ENCODE measurements at regions not wholly inside any gene's neighbourhood (a gene's known extent, or its start where the extent isn't known, plus 50 kb on each side); places are given as distances from the start of the nearest gene placed in this dataset.

DNA sequence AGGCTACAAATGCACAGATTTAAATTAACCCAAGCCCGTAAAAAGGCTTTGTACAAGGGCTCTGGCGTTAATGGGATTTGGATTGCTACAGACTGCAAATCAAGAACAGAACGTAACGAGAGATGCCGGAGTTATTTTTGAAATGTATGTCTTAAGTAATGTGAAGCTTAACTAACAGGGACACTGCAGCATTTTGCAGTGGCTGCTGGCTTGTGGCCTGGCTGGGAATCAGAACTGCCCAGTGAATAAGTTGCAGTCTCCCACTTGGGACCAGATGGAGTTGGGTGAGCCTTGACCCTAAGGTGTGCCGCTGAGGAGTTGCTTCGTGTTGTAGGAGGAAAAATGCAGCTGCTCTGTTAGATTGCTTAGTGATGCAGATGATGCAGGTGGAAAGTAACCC lies 318.4 kb downstream of the DHX15 start:
- no peaks in the 10 kb centered on the region for H3K4me1 ChIP-seq (ENCODE audit: control insufficient read depth in 1 of 2, insufficient read depth in 2 of 2, low read length in 2 of 2)
- no peak overlapping the region for H2AFZ ChIP-seq (ENCODE audit: insufficient read depth, low read depth, low read length, poor library complexity, severe bottlenecking)
- Mint-ChIP-seq H3K27ac (no peak overlapping the region), H3K9me3 (peaks cover 0 to 3% (median 2%) of the 10 kb centered on the region in 7 donors), H3K36me3 (no peaks in the 10 kb centered on the region), H3K4me3 (no peak overlapping the region), H3K27me3 (ENCODE audit: low read depth in 3 of 3) (peaks cover 0 to 2% (median under 1%) of the 10 kb centered on the region in 3 donors), H3K4me1 (no peaks in the 10 kb centered on the region)
- DNase-seq, result no peak
- no peak overlapping the region for H3K27ac ChIP-seq (ENCODE audit: low read depth in 1 of 2, low read length in 2 of 2)
- H3K4me3 ChIP-seq (replicated peaks in 1 of 3; ENCODE audit: low read depth in 2 of 3, low read length in 3 of 3), result no peak overlapping the region
- 92% methylated on average over 6 of the region's 7 CpGs for WGBS (ENCODE audit: insufficient coverage)
- H3K79me2 ChIP-seq (ENCODE audit: insufficient read depth, low read length), result no peaks in the 10 kb centered on the region
- H3K4me2 ChIP-seq (replicated peaks; ENCODE audit: extremely low read depth, low read length, poor library complexity, severe bottlenecking), result no peak overlapping the region
- peaks cover 0 to 4% of the 10 kb centered on the region in 2 donors for H3K9me3 ChIP-seq (replicated peaks in 1 of 2; ENCODE audit: control insufficient read depth in 1 of 2, insufficient read depth in 1 of 2, low read length in 2 of 2)
- H4K20me1 ChIP-seq (ENCODE audit: insufficient read depth, low read length), result no peaks in the 10 kb centered on the region
- TF ChIP-seq, protein P1, sequence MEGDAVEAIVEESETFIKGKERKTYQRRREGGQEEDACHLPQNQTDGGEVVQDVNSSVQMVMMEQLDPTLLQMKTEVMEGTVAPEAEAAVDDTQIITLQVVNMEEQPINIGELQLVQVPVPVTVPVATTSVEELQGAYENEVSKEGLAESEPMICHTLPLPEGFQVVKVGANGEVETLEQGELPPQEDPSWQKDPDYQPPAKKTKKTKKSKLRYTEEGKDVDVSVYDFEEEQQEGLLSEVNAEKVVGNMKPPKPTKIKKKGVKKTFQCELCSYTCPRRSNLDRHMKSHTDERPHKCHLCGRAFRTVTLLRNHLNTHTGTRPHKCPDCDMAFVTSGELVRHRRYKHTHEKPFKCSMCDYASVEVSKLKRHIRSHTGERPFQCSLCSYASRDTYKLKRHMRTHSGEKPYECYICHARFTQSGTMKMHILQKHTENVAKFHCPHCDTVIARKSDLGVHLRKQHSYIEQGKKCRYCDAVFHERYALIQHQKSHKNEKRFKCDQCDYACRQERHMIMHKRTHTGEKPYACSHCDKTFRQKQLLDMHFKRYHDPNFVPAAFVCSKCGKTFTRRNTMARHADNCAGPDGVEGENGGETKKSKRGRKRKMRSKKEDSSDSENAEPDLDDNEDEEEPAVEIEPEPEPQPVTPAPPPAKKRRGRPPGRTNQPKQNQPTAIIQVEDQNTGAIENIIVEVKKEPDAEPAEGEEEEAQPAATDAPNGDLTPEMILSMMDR (IDR thresholded peaks at IDR 0.05), result no peak
- no peaks in the 10 kb centered on the region for H3K27me3 ChIP-seq (ENCODE audit: control insufficient read depth in 2 of 2, insufficient read depth in 2 of 2, low read length in 2 of 2)
- H3K36me3 ChIP-seq (replicated peaks in 1 of 2; ENCODE audit: control insufficient read depth in 1 of 2, insufficient read depth in 2 of 2, low read length in 2 of 2), result no peaks in the 10 kb centered on the region
- intact Hi-C loops (cut with micrococcal nuclease), result no loop called here
- H3K9ac ChIP-seq (ENCODE audit: insufficient read depth, low read length, poor library complexity, severe bottlenecking), result no peak overlapping the region

DNA sequence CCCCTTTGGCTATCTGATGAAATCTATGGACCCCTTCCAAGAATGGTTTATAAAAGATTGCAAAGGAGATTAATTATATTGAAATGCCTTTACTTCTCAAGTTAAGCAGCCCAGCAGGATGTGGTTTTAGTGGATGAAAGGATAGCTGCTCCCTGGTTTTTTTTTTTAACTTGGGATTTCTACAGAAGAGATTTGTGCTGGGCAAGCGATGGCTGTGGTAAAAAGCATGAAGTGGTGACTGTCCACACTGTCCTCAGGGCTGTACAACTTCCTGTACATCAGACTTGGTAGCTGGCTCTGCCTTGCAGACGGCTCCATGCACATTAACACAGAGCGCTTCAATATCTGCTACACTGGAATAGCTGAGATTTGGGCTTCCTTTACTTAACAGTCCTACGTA lies 321.7 kb downstream of the DHX15 start:
- Mint-ChIP-seq H3K27me3 (ENCODE audit: low read depth in 3 of 3) (peaks cover 0 to 2% (median 0%) of the 10 kb centered on the region in 3 donors), H3K36me3 (no peaks in the 10 kb centered on the region), H3K9me3 (peaks cover 0 to 4% (median 3%) of the 10 kb centered on the region in 7 donors), H3K4me3 (no peak overlapping the region), H3K4me1 (no peaks in the 10 kb centered on the region), H3K27ac (no peak overlapping the region)
- 67% methylated on average over 2 of the region's 4 CpGs for WGBS (ENCODE audit: insufficient coverage)
- H3K4me3 ChIP-seq (replicated peaks in 1 of 3; ENCODE audit: low read depth in 2 of 3, low read length in 3 of 3), result no peak overlapping the region
- no peaks in the 10 kb centered on the region for H3K79me2 ChIP-seq (ENCODE audit: insufficient read depth, low read length)
- H3K4me2 ChIP-seq (replicated peaks; ENCODE audit: extremely low read depth, low read length, poor library complexity, severe bottlenecking), result no peak overlapping the region
- no peaks in the 10 kb centered on the region for H4K20me1 ChIP-seq (ENCODE audit: insufficient read depth, low read length)
- no peaks in the 10 kb centered on the region for H3K27me3 ChIP-seq (ENCODE audit: control insufficient read depth in 2 of 2, insufficient read depth in 2 of 2, low read length in 2 of 2)
- DNase-seq, result no peak
- TF ChIP-seq, protein P1 (IDR thresholded peaks at IDR 0.05), result no peak
- no peak overlapping the region for H3K9ac ChIP-seq (ENCODE audit: insufficient read depth, low read length, poor library complexity, severe bottlenecking)
- H2AFZ ChIP-seq (ENCODE audit: insufficient read depth, low read depth, low read length, poor library complexity, severe bottlenecking), result no peak overlapping the region
- intact Hi-C loops (cut with micrococcal nuclease), result no loop called here
- no peak overlapping the region for H3K27ac ChIP-seq (ENCODE audit: low read depth in 1 of 2, low read length in 2 of 2)
- H3K36me3 ChIP-seq (replicated peaks in 1 of 2; ENCODE audit: control insufficient read depth in 1 of 2, insufficient read depth in 2 of 2, low read length in 2 of 2), result no peaks in the 10 kb centered on the region
- H3K4me1 ChIP-seq (ENCODE audit: control insufficient read depth in 1 of 2, insufficient read depth in 2 of 2, low read length in 2 of 2), result no peaks in the 10 kb centered on the region
- H3K9me3 ChIP-seq (replicated peaks in 1 of 2; ENCODE audit: control insufficient read depth in 1 of 2, insufficient read depth in 1 of 2, low read length in 2 of 2), result peaks cover 0 to 4% of the 10 kb centered on the region in 2 donors

Measured in CD14-positive monocyte (primary cell).